H9 (cell line): ENCODE measurements at regions not wholly inside any gene's neighbourhood (a gene's known extent, or its start where the extent isn't known, plus 50 kb on each side); places are given as distances from the start of the nearest gene placed in this dataset.

Experiments used
- DNase-seq: peaks from one replicate; pipeline ENCODE4 v3.0.0-alpha.2; 2017
- H2AFZ ChIP-seq: one replicate; pipeline ENCODE4 v1.6.1; 2013; ENCODE audit warnings: mild to moderate bottlenecking, low read length, control low read depth, moderate library complexity
- H2AK5ac ChIP-seq: 2 replicates; pipeline ENCODE4 v1.6.1; 2013; ENCODE audit warnings: low read length, control low read depth, mixed read lengths; ENCODE audit not compliant: insufficient read length
- H2BK120ac ChIP-seq: one replicate; pipeline ENCODE4 v1.6.1; 2013; ENCODE audit warnings: low read depth, mild to moderate bottlenecking, low read length, control low read depth, inconsistent platforms; ENCODE audit not compliant: poor library complexity, severe bottlenecking
- H2BK12ac ChIP-seq: 2 replicates; pipeline ENCODE4 v1.6.1; 2013; ENCODE audit warnings: low read length, control low read depth, mixed read lengths, low read depth; ENCODE audit not compliant: insufficient read length
- H2BK15ac ChIP-seq: 2 replicates; pipeline ENCODE4 v1.6.1; 2013; ENCODE audit warnings: low read depth, low read length, control low read depth
- H2BK20ac ChIP-seq: one replicate; pipeline ENCODE4 v1.6.1; 2013; ENCODE audit warnings: low read depth, mild to moderate bottlenecking, low read length, control low read depth, inconsistent platforms; ENCODE audit not compliant: poor library complexity, severe bottlenecking
- H2BK5ac ChIP-seq: 2 replicates; pipeline ENCODE4 v1.6.1; 2013; ENCODE audit warnings: low read length, control low read depth, mixed read lengths; ENCODE audit not compliant: insufficient read length
- H3K14ac ChIP-seq: 2 replicates; pipeline ENCODE4 v1.6.1; 2013; ENCODE audit warnings: low read length, control low read depth; ENCODE audit not compliant: insufficient read depth
- H3K18ac ChIP-seq: 2 replicates; pipeline ENCODE4 v1.6.1; 2013; ENCODE audit warnings: low read depth, mild to moderate bottlenecking, mixed read lengths, low read length, control low read depth; ENCODE audit not compliant: insufficient read length
- H3K23ac ChIP-seq: 2 replicates; pipeline ENCODE4 v1.6.1; 2013; ENCODE audit warnings: low read length, control low read depth, mixed read lengths, low read depth; ENCODE audit not compliant: insufficient read length
- H3K23me2 ChIP-seq: 2 replicates; pipeline ENCODE4 v1.6.1; 2013; ENCODE audit warnings: low read depth, mild to moderate bottlenecking, mixed read lengths, low read length, control low read depth; ENCODE audit not compliant: insufficient read length, poor library complexity, severe bottlenecking
- H3K27ac ChIP-seq: 2 replicates; pipeline ENCODE4 v1.5.1; 2013; ENCODE audit warnings: low read length, control low read depth, mixed read lengths, low read depth; ENCODE audit not compliant: insufficient read length
- H3K27me3 ChIP-seq: 2 replicates; pipeline ENCODE4 v1.6.1; 2013; ENCODE audit warnings: low read length, control low read depth, inconsistent platforms; ENCODE audit not compliant: insufficient read depth
- H3K4ac ChIP-seq: 2 replicates; pipeline ENCODE4 v1.6.1; 2013; ENCODE audit warnings: low read depth, mild to moderate bottlenecking, control low read depth, inconsistent platforms, low read length, moderate library complexity
- H3K4me1 ChIP-seq: 2 replicates; pipeline ENCODE4 v1.6.1; 2013; ENCODE audit warnings: low read length, control low read depth, inconsistent platforms; ENCODE audit not compliant: insufficient read depth
- H3K4me2 ChIP-seq: 2 replicates; pipeline ENCODE4 v1.6.1; 2013; ENCODE audit warnings: low read length, control low read depth, mixed read lengths; ENCODE audit not compliant: insufficient read length, insufficient read depth
- H3K56ac ChIP-seq: 2 replicates; pipeline ENCODE4 v1.6.1; 2013; ENCODE audit warnings: low read depth, mild to moderate bottlenecking, mixed read lengths, low read length, control low read depth; ENCODE audit not compliant: insufficient read length
- H3K79me1 ChIP-seq: 2 replicates; pipeline ENCODE4 v1.6.1; 2013; ENCODE audit warnings: low read depth, mild to moderate bottlenecking, moderate library complexity, low read length, control low read depth, inconsistent platforms; ENCODE audit not compliant: insufficient read depth, poor library complexity, severe bottlenecking
- H3K79me2 ChIP-seq: 2 replicates; pipeline ENCODE4 v1.6.1; 2013; ENCODE audit warnings: low read length, control low read depth, inconsistent platforms; ENCODE audit not compliant: insufficient read depth
- H3K9ac ChIP-seq: 2 replicates; pipeline ENCODE4 v1.6.1; 2013; ENCODE audit warnings: low read length, control low read depth, mixed read lengths; ENCODE audit not compliant: insufficient read length; ENCODE audit errors: extremely low read depth
- H3K9me3 ChIP-seq: one replicate; pipeline ENCODE4 v1.6.1; 2013; ENCODE audit warnings: low read depth, low read length, inconsistent platforms; ENCODE audit not compliant: control insufficient read depth
- H3T11ph ChIP-seq: one replicate; pipeline ENCODE4 v1.6.1; 2013; ENCODE audit warnings: mild to moderate bottlenecking, low read length, control low read depth, inconsistent platforms
- H4K20me1 ChIP-seq: one replicate; pipeline ENCODE4 v1.6.1; 2013; ENCODE audit not compliant: control insufficient read depth, insufficient read length, insufficient read depth
- H4K5ac ChIP-seq: 2 replicates; pipeline ENCODE4 v1.6.1; 2013; ENCODE audit warnings: low read depth, mild to moderate bottlenecking, mixed read lengths, low read length, control low read depth; ENCODE audit not compliant: insufficient read length
- H4K8ac ChIP-seq: replicated peaks from 2 replicates; pipeline ENCODE4 v1.6.1; 2013; ENCODE audit warnings: low read length, control low read depth, mixed read lengths, low read depth; ENCODE audit not compliant: insufficient read length
- H4K91ac ChIP-seq: 2 replicates; pipeline ENCODE4 v1.6.1; 2013; ENCODE audit warnings: low read depth, mild to moderate bottlenecking, moderate library complexity, mixed read lengths, low read length, control low read depth; ENCODE audit not compliant: insufficient read length
- H3K27ac Mint-ChIP-seq, 3 experiments: 2 replicates in 2 of 3; 3 replicates in 1 of 3; pipeline ENCODE4 v1.8.0; 2020 to 2021; ENCODE audit warnings: mixed read lengths in 3 of 3, mild to moderate bottlenecking in 1 of 3, moderate library complexity in 1 of 3
- H3K27me3 Mint-ChIP-seq: 2 replicates; pipeline ENCODE4 v1.8.0; 2021; ENCODE audit warnings: low read depth, mild to moderate bottlenecking, moderate library complexity, mixed read lengths
- H3K36me3 Mint-ChIP-seq, 3 experiments: 2 replicates in 2 of 3; 3 replicates in 1 of 3; pipeline ENCODE4 v1.8.0; 2020 to 2021; ENCODE audit warnings: low read depth in 3 of 3, mixed read lengths in 3 of 3; ENCODE audit not compliant: insufficient read depth in 1 of 3
- H3K4me1 Mint-ChIP-seq, 2 experiments: 2 replicates each; pipeline ENCODE4 v1.8.0; 2020; ENCODE audit warnings: mixed read lengths in 2 of 2
- H3K4me3 Mint-ChIP-seq, 2 experiments: 2 replicates in 1 of 2; 3 replicates in 1 of 2; pipeline ENCODE4 v1.8.0; 2020 to 2021; ENCODE audit warnings: mild to moderate bottlenecking in 2 of 2, mixed read lengths in 2 of 2, moderate library complexity in 1 of 2
- H3K9me3 Mint-ChIP-seq, 2 experiments: 2 replicates in 1 of 2; 3 replicates in 1 of 2; pipeline ENCODE4 v1.8.0; 2020; ENCODE audit warnings: mild to moderate bottlenecking in 2 of 2, mixed read lengths in 2 of 2, moderate library complexity in 1 of 2
- CTCF ChIP-seq: fragments of 200-600 bp; sonication (generic); conservative IDR thresholded peaks from 3 replicates; pipeline ENCODE4 v1.8.0; 2021; ENCODE audit warnings: antibody characterized with exemption, mild to moderate bottlenecking
- WGBS: extraction: QIAGEN DNeasy Blood & Tissue Kit; methylation state at CpG from one replicate; pipeline ENCODE4 v1.1.7; 2013; ENCODE audit warnings: missing lambda C conversion rate, low lambda C conversion rate, mixed read lengths; ENCODE audit not compliant: insufficient read length; ENCODE audit errors: extremely low coverage; 5-methylcytosine and 5-hydroxymethylcytosine counted together

- no peak overlapping the region for H2BK120ac ChIP-seq
- H3K23ac ChIP-seq = no peak overlapping the region
- no peak overlapping the region for H3T11ph ChIP-seq
- no peak overlapping the region for H3K4ac ChIP-seq
- no peak overlapping the region for H3K18ac ChIP-seq
- no peak overlapping the region for H2BK5ac ChIP-seq
- no peaks in the 10 kb centered on the region for H4K20me1 ChIP-seq
- no peaks in the 10 kb centered on the region for H3K9me3 ChIP-seq
- H3K4me1 Mint-ChIP-seq = peaks cover 13 to 16% of the 10 kb centered on the region in 2 experiments
- H2BK12ac ChIP-seq = no peak overlapping the region
- no peak overlapping the region for H3K27ac Mint-ChIP-seq
- no peaks in the 10 kb centered on the region for H3K23me2 ChIP-seq
- WGBS = no CpG with 5 or more reads among the region's 2 CpGs
- no peak overlapping the region for H3K27ac ChIP-seq
- H3K79me2 ChIP-seq = no peaks in the 10 kb centered on the region
- H3K27me3 ChIP-seq = no peaks in the 10 kb centered on the region
- H2AK5ac ChIP-seq = no peak overlapping the region
- no peak overlapping the region for H4K91ac ChIP-seq
- H3K79me1 ChIP-seq = no peaks in the 10 kb centered on the region
- H3K4me1 ChIP-seq = peaks cover 4% of the 10 kb centered on the region; the same call in 1 of the 2 replicates
- DNase-seq = no peak
- no peaks in the 10 kb centered on the region for H3K36me3 Mint-ChIP-seq
- H4K5ac ChIP-seq = no peak overlapping the region
- H3K9me3 Mint-ChIP-seq = no peaks in the 10 kb centered on the region
- H2BK20ac ChIP-seq = no peak overlapping the region
- no peak overlapping the region for H3K14ac ChIP-seq
- H4K8ac ChIP-seq = no peak overlapping the region
- H3K9ac ChIP-seq = no peak overlapping the region
- no peak overlapping the region for H3K4me3 Mint-ChIP-seq
- no peak overlapping the region for H3K56ac ChIP-seq
- no peak for TF ChIP-seq CTCF
- no peak overlapping the region for H2BK15ac ChIP-seq
- H3K27me3 Mint-ChIP-seq = no peaks in the 10 kb centered on the region; the same call in 1 of the 2 replicates
- no peak overlapping the region for H2AFZ ChIP-seq
- no peak overlapping the region for H3K4me2 ChIP-seq
These were observed 160.5 kb downstream of the HS3ST1 start for GRCh38 chr4:11268149-11268548.
